ENCODE measurements at regions not wholly inside any gene's neighbourhood (a gene's known extent, or its start where the extent isn't known, plus 50 kb on each side); places are given as distances from the start of the nearest gene placed in this dataset.
A peak's percentile ranks its signal among the peaks of the same experiment; 100 is the strongest.

GRCh38 chr13:107379407-107380155, 811.6 kb upstream of the ARGLU1 start:
- no peaks in the 10 kb centered on the region for H3K9me3 ChIP-seq
- no peak overlapping the region for H3K4me3 ChIP-seq
- H3K4me1 ChIP-seq = peaks cover 4% of the 10 kb centered on the region
- in situ Hi-C loops (cut with MboI; ENCODE audit: low sequenced_read_pairs) = no loop called here
- DNase-seq (ENCODE audit: low spot score in 2 of 2) = no peak
- no peaks in the 10 kb centered on the region for H3K36me3 ChIP-seq (replicated peaks)
- H3K27me3 ChIP-seq (ENCODE audit: low read depth) = no peaks in the 10 kb centered on the region

GRCh38 chr13:107376341-107377125, 808.6 kb upstream of the ARGLU1 start:
- Histone ChIP-seq H3K9me3 (no peaks in the 10 kb centered on the region), H3K36me3 (replicated peaks) (no peaks in the 10 kb centered on the region), H3K4me1 (peaks cover 4% of the 10 kb centered on the region), H3K27me3 (ENCODE audit: low read depth) (no peaks in the 10 kb centered on the region), H3K4me3 (no peak overlapping the region)
- in situ Hi-C loops (cut with MboI; ENCODE audit: low sequenced_read_pairs) = no loop called here
- no peak for DNase-seq (ENCODE audit: low spot score in 2 of 2)

DNA sequence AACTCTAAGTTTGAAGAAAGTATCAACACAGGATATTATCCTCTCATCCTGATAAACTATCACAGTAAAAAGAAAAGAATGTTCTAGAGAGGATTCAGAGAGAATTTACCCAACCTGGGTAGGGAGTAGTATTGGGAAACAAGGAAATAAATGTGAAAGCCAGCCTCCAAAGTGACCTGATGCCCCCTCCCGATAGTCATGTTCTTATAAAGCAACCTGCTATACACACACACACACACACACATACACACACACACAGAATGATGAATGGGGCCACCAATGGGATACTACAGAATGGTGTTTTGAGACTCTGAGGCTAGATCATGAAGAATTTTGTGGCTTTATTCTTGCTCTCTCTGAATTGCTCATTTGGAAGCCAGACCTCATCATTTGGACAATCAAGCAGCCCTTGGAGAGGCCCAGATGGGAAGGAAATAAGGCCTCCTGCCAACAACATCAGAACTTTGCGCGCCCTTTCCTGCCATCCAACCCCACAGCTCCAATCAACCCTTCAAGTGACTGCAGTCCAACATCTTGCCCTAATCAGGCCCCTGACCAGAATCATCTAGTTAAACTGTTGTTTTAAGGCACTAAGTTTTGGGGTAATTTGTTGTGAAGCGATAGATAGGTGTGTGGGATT, 807.9 kb upstream of the ARGLU1 start:
- Histone ChIP-seq H3K36me3 (replicated peaks) (no peaks in the 10 kb centered on the region), H3K4me1 (peaks cover 4% of the 10 kb centered on the region), H3K4me3 (no peak overlapping the region), H3K27me3 (ENCODE audit: low read depth) (no peaks in the 10 kb centered on the region), H3K9me3 (no peaks in the 10 kb centered on the region)
- no peak for DNase-seq (ENCODE audit: low spot score in 2 of 2)
- in situ Hi-C loops (cut with MboI; ENCODE audit: low sequenced_read_pairs) = no loop called here

GRCh38 chr13:107374038-107374437, 806.1 kb upstream of the ARGLU1 start:
- no peaks in the 10 kb centered on the region for H3K27me3 ChIP-seq (ENCODE audit: low read depth)
- H3K4me3 ChIP-seq = no peak overlapping the region
- H3K9me3 ChIP-seq = no peaks in the 10 kb centered on the region
- no peaks in the 10 kb centered on the region for H3K36me3 ChIP-seq (replicated peaks)
- H3K4me1 ChIP-seq = peaks cover 4% of the 10 kb centered on the region
- in situ Hi-C loops (cut with MboI; ENCODE audit: low sequenced_read_pairs) = no loop called here
- no peak for DNase-seq (ENCODE audit: low spot score in 2 of 2)

GRCh38 chr13:107373551-107373950, 805.6 kb upstream of the ARGLU1 start:
- Histone ChIP-seq H3K36me3 (replicated peaks) (no peaks in the 10 kb centered on the region), H3K4me3 (no peak overlapping the region), H3K27me3 (ENCODE audit: low read depth) (no peaks in the 10 kb centered on the region), H3K4me1 (peaks cover 4% of the 10 kb centered on the region), H3K9me3 (no peaks in the 10 kb centered on the region)
- in situ Hi-C loops (cut with MboI; ENCODE audit: low sequenced_read_pairs) = no loop called here
- DNase-seq (ENCODE audit: low spot score in 2 of 2) = peak in 1 of 2 experiments; percentile 20

DNA sequence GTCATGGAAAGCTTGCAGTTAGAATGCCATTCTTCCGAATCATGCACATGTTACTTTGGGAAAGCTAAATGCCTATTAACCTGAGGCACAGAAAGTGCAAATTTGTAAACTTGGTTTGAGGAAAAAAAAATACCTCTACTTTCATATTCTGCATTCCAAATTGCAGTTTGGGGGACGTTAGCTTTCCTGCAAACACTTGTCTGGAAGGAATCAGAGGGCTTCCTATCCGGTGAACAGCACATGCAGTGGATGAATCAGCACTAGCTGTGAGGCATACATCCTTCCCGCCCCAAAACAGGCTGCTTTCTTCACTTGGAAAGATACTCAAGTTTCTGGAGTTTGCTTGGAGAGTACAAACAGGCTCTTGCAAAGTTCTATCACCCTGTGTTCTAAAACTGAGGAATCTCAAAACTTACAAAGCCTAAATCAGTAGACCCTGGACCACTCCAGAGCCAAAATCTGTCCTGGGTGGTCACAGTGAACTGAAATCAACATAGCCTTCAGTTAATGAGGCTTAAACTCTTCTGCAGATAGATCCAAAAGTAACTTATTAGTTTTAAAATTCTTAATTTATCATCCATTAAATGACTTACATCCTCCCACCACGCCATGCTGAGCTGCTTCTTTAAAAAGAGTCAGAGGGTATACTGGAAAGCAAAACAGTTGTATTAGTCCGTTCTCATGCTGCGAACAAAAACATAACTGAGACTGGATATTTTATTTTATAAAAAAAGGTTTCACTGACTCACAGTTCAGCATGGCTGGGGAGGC, 802.3 kb upstream of the ARGLU1 start:
- H3K9me3 ChIP-seq = no peaks in the 10 kb centered on the region
- no peak overlapping the region for H3K4me3 ChIP-seq
- in situ Hi-C loops (cut with MboI; ENCODE audit: low sequenced_read_pairs) = no loop called here
- DNase-seq (ENCODE audit: low spot score in 2 of 2) = no peak
- no peaks in the 10 kb centered on the region for H3K4me1 ChIP-seq
- peaks cover 2% of the 10 kb centered on the region; the same call in 1 of the 2 replicates for H3K27me3 ChIP-seq (ENCODE audit: low read depth)
- no peaks in the 10 kb centered on the region for H3K36me3 ChIP-seq (replicated peaks)

GRCh38 chr13:107367258-107367657, 799.3 kb upstream of the ARGLU1 start:
- Histone ChIP-seq H3K4me1 (no peaks in the 10 kb centered on the region), H3K27me3 (ENCODE audit: low read depth) (peaks cover 2% of the 10 kb centered on the region; the same call in 1 of the 2 replicates), H3K4me3 (no peak overlapping the region), H3K9me3 (no peaks in the 10 kb centered on the region), H3K36me3 (replicated peaks) (no peaks in the 10 kb centered on the region)
- in situ Hi-C loops (cut with MboI; ENCODE audit: low sequenced_read_pairs) = no loop called here
- DNase-seq (ENCODE audit: low spot score in 2 of 2) = no peak

DNA sequence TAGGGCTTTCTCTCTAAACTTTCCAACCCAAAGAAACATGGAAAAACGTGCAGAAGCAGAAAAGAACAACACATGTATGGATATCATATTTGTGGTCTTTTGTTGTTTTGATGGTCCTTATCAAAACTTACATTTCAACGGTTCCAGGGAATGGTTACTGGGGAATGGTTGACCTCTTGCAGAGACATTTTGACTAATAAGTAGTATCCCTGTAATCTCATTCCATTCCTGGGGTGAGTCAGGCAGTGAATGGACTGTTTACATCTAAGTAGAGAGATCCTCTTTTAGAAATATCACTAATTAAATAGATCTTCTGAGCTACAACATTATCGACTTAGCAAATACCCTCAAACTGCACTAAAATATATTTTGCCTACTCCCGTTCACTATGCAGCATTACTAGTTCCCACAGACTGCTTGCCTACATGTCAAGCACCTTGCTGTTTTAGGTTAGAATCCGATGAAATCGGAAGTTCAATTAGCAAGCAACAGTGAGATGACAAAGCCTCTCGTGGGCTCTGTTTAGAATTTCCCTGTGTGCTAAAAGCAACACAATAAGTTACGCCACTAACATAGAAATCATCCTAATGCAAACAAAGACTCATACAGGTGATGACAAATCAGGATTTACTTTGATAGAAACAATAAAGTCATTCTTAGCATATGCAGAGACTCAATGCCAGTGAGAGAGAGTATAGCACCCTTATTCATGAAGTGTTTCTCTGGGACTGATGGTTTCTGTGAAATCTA, 797.7 kb upstream of the ARGLU1 start:
- Histone ChIP-seq H3K9me3 (no peaks in the 10 kb centered on the region), H3K4me3 (no peak overlapping the region), H3K36me3 (replicated peaks) (no peaks in the 10 kb centered on the region), H3K27me3 (ENCODE audit: low read depth) (peaks cover 2% of the 10 kb centered on the region; the same call in 1 of the 2 replicates), H3K4me1 (no peaks in the 10 kb centered on the region)
- no peak for DNase-seq (ENCODE audit: low spot score in 2 of 2)
- in situ Hi-C loops (cut with MboI; ENCODE audit: low sequenced_read_pairs) = no loop called here

DNA sequence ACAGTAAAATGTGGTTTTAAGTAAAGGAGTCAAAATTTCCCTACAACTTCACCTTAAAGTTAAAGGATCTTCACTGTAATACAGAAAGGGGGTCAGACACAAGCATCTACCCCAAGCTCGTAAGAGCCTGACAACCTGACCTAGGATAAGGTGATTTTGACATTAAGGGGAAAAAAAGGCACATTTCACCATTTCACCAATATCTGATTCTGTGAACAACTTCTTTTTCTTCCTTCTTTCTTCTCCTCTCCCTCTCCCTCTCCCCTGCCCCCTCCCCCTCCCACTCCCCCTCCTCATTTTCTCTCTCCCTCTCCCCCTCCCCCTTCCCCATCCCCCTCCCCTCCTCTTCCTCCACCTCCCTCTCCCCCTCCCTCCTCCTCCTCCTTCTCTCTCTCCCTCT, 796.7 kb upstream of the ARGLU1 start:
- Histone ChIP-seq H3K27me3 (ENCODE audit: low read depth) (peaks cover 2% of the 10 kb centered on the region; the same call in 1 of the 2 replicates), H3K4me3 (no peak overlapping the region), H3K36me3 (replicated peaks) (no peaks in the 10 kb centered on the region), H3K4me1 (no peaks in the 10 kb centered on the region), H3K9me3 (no peaks in the 10 kb centered on the region)
- in situ Hi-C loops (cut with MboI; ENCODE audit: low sequenced_read_pairs) = no loop called here
- DNase-seq (ENCODE audit: low spot score in 2 of 2) = no peak

- no peaks in the 10 kb centered on the region for H3K4me1 ChIP-seq
- in situ Hi-C loops (cut with MboI; ENCODE audit: low sequenced_read_pairs) = no loop called here
- no peak for DNase-seq (ENCODE audit: low spot score in 2 of 2)
These were observed 793.7 kb upstream of the ARGLU1 start for GRCh38 chr13:107361666-107362065.

DNA sequence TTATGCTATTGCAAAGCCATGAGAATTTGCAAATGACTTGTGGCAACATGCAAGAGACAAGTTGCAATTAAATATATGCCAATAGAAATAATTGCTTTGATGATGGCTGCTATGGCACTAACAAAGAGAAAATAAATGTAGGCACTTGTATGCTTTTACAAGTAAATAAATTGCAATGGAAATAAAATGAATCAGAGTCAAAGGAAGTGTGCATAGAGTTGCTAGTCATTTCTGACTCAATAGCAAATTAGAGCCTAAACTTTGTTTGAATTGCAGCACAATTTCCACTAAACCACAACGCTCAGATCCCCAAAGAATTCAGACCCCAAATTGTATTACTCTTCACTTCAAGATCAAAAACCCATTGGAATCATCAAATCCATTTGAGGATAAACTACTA, 792.1 kb upstream of the ARGLU1 start:
- Histone ChIP-seq H3K9me3 (no peaks in the 10 kb centered on the region), H3K27me3 (ENCODE audit: low read depth) (no peaks in the 10 kb centered on the region), H3K36me3 (replicated peaks) (no peaks in the 10 kb centered on the region), H3K4me1 (no peaks in the 10 kb centered on the region), H3K4me3 (no peak overlapping the region)
- in situ Hi-C loops (cut with MboI; ENCODE audit: low sequenced_read_pairs) = no loop called here
- no peak for DNase-seq (ENCODE audit: low spot score in 2 of 2)

More at GRCh38 chr13:107361666-107362065, 793.7 kb upstream of the ARGLU1 start:
- Histone ChIP-seq H3K36me3 (replicated peaks) (no peaks in the 10 kb centered on the region), H3K27me3 (ENCODE audit: low read depth) (peaks cover 2% of the 10 kb centered on the region; the same call in 1 of the 2 replicates), H3K9me3 (no peaks in the 10 kb centered on the region), H3K4me3 (no peak overlapping the region)

DNA sequence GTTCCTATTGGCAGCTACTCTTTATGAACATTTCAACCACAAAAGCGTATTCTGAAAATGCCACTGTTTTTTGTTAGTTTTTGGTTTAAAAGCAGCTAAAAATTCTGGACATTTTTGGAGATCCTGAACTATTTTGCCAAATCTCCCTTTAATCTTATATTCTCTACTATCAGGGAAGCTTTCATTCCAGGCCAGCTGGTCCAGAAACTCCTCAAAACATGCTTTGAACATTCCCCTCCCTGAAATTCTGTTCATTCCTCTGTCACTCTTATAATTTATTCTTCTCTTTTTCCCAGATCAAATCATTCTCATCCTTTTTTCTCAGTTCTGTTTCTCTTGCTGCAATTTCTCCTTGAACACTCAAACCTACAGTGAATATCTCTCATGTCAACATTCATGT, 790.9 kb upstream of the ARGLU1 start:
- H3K4me1 ChIP-seq = no peaks in the 10 kb centered on the region
- in situ Hi-C loops (cut with MboI; ENCODE audit: low sequenced_read_pairs) = no loop called here
- no peaks in the 10 kb centered on the region for H3K27me3 ChIP-seq (ENCODE audit: low read depth)
- no peak for DNase-seq (ENCODE audit: low spot score in 2 of 2)
- H3K9me3 ChIP-seq = no peaks in the 10 kb centered on the region
- H3K4me3 ChIP-seq = no peak overlapping the region
- H3K36me3 ChIP-seq (replicated peaks) = no peaks in the 10 kb centered on the region

- DNase-seq (ENCODE audit: low spot score in 2 of 2) = no peak
- in situ Hi-C loops (cut with MboI; ENCODE audit: low sequenced_read_pairs) = no loop called here
These were observed 783.4 kb upstream of the ARGLU1 start for GRCh38 chr13:107351305-107351704.

More at GRCh38 chr13:107351305-107351704, 783.4 kb upstream of the ARGLU1 start:
- Histone ChIP-seq H3K4me1 (no peaks in the 10 kb centered on the region), H3K27me3 (ENCODE audit: low read depth) (no peaks in the 10 kb centered on the region), H3K9me3 (no peaks in the 10 kb centered on the region), H3K36me3 (replicated peaks) (no peaks in the 10 kb centered on the region), H3K4me3 (no peak overlapping the region)

Data from HAP-1 (cell line).